Uterus (tissue), 2 donors: ENCODE measurements at regions not wholly inside any gene's neighbourhood (a gene's known extent, or its start where the extent isn't known, plus 50 kb on each side); places are given as distances from the start of the nearest gene placed in this dataset.

Experiments
- CTCF ChIP-seq, 4 experiments: fragments of 200-600 bp in 2 of 4; fragments of 450-650 bp in 2 of 4; sonication (generic) in 2 of 4; IDR thresholded peaks; one replicate each; pipeline ENCODE4 v1.5.1; 2016 to 2019; ENCODE audit warnings: antibody characterized with exemption in 4 of 4, mild to moderate bottlenecking in 2 of 4, moderate library complexity in 1 of 4
- POLR2A ChIP-seq, 2 donors: fragments of 450-650 bp; IDR thresholded peaks; one replicate each; pipeline ENCODE4 v1.6.1; 2016; ENCODE audit warnings: antibody characterized with exemption in 2 of 2, mild to moderate bottlenecking in 1 of 2, moderate library complexity in 1 of 2

GRCh38 chr12:24379433-24379832, 430.0 kb upstream of the SOX5 start:
- no peak for TF ChIP-seq CTCF (IDR thresholded peaks at IDR 0.05)
- TF ChIP-seq POLR2A (IDR thresholded peaks at IDR 0.05), result no peak
